Effector memory CD8-positive, alpha-beta T cell (primary cell): ENCODE measurements at regions not wholly inside any gene's neighbourhood (a gene's known extent, or its start where the extent isn't known, plus 50 kb on each side); places are given as distances from the start of the nearest gene placed in this dataset.

Source experiments
- ATAC-seq: fragments of 150-1000 bp; cut with Tn5 transposase; replicated peaks from 2 replicates; pipeline ENCODE4 v1.10.0; 2021; ENCODE audit warnings: mild to moderate bottlenecking, moderate library complexity
- DNase-seq, 3 experiments: peaks; one replicate each; pipeline ENCODE4 v3.0.0; 2021
- H3K27ac Mint-ChIP-seq, 2 donors: one replicate each; pipeline ENCODE4 v1.8.0; 2022; ENCODE audit warnings: mild to moderate bottlenecking in 2 of 2, mixed read lengths in 2 of 2, moderate library complexity in 2 of 2
- H3K27me3 Mint-ChIP-seq, 2 donors: one replicate each; pipeline ENCODE4 v1.8.0; 2022; ENCODE audit warnings: mixed read lengths in 2 of 2
- H3K36me3 Mint-ChIP-seq: one replicate; pipeline ENCODE4 v1.8.0; 2022; ENCODE audit warnings: mild to moderate bottlenecking, moderate library complexity, mixed read lengths; ENCODE audit not compliant: insufficient read depth
- H3K4me1 Mint-ChIP-seq, 2 donors: one replicate each; pipeline ENCODE4 v1.8.0; 2022; ENCODE audit warnings: low read depth in 2 of 2, mixed read lengths in 2 of 2
- H3K4me3 Mint-ChIP-seq, 2 donors: one replicate each; pipeline ENCODE4 v1.8.0; 2022; ENCODE audit warnings: mild to moderate bottlenecking in 2 of 2, mixed read lengths in 2 of 2, moderate library complexity in 2 of 2
- H3K9me3 Mint-ChIP-seq, 2 donors: one replicate each; pipeline ENCODE4 v1.8.0; 2022; ENCODE audit warnings: mixed read lengths in 2 of 2

DNA sequence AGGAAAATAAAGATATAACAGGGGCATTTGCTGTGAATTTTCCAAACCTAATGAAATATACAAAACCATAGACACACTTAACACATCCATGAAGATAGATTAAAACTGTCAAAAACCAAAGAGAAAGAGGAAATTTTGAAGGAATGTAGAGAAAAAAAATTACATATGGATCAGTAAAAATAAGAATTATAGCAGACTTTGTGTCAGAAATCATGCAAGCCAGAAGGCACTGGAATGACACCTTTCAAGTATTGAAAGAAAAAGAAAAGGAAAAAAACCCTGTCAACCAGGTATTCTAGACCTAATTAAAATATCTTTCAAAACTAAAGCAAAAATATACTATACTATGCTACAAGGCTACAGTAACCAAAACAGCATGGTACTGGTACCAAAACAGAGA is 125.8 kb upstream of the PALMD start:
- Mint-ChIP-seq H3K27me3 (peaks cover 0 to 7% of the 10 kb centered on the region in 2 donors), H3K4me3 (no peak overlapping the region), H3K4me1 (no peaks in the 10 kb centered on the region), H3K9me3 (no peaks in the 10 kb centered on the region), H3K27ac (no peak overlapping the region), H3K36me3 (no peaks in the 10 kb centered on the region)
- DNase-seq = no peak
- ATAC-seq = no peak

DNA sequence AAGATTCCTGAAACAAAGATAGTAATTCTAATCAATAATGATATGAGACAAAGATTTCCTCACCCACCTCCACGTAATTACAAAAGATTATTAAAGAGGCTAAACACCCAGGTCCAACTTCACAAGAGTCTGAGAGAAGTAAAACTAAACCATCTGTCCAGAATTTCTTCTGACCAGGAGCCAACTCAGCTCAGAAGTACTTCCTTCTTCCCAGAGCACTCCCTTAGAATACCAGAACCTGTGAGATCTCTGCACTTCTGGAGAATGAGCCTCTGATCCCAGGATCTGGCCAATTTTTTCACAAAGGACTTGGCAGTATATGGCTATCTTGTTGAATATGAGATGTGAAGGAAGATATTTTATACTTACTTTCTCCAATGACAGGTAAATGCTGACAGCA is 120.6 kb upstream of the PALMD start:
- no peak for ATAC-seq
- no peak for DNase-seq
- H3K27ac Mint-ChIP-seq = no peak overlapping the region

DNA sequence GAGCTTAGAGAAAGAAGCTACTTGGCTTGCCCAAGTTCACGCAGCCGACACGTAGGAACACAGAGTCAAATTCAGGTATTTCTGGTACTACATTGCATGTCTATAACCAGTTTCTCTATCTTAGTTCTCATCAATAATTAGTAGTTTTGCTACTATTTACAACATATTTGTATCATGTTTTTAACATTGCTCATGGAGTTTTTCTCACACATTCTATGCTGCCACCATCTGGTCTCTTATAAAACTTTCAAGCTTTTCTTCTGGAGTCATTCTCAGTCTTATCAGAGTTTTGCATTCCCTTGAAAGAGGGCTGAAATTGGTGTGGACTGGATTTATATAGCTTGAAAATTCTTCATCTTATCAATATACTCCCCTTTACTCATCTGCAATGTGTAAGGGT is 118.8 kb upstream of the PALMD start:
- no peak for DNase-seq
- Mint-ChIP-seq H3K36me3 (no peaks in the 10 kb centered on the region), H3K27me3 (peaks cover 6 to 7% of the 10 kb centered on the region in 2 donors), H3K4me3 (no peak overlapping the region), H3K9me3 (no peaks in the 10 kb centered on the region), H3K4me1 (no peaks in the 10 kb centered on the region), H3K27ac (no peak overlapping the region)
- ATAC-seq = no peak

More for the DNA sequence above, 120.6 kb upstream of the PALMD start:
- Mint-ChIP-seq H3K4me1 (no peaks in the 10 kb centered on the region), H3K4me3 (no peak overlapping the region), H3K36me3 (no peaks in the 10 kb centered on the region), H3K27me3 (peaks cover 6 to 7% of the 10 kb centered on the region in 2 donors), H3K9me3 (no peaks in the 10 kb centered on the region)

DNA sequence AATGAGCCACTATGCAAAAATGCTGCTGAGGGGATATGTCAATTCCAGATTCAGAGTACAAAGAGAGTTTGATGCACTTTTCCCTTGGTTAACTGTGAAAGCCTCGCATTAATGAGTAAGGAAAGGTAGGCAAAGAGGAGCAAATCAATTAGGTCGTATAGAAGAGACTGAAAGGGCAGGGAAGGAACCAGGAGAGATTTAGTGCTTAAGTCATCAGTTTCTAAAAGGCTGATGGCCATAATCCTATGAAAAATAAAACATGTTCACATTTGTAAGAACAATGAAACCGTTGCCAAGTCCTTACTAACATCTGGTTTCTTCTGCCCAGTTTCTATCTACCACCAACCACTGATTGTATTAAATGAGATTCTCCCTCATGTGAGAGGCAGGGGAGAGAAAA is 118.4 kb upstream of the PALMD start:
- DNase-seq (no peak), ATAC-seq (no peak)
- H3K36me3 Mint-ChIP-seq = no peaks in the 10 kb centered on the region
- H3K4me3 Mint-ChIP-seq = no peak overlapping the region
- no peaks in the 10 kb centered on the region for H3K9me3 Mint-ChIP-seq
- H3K27me3 Mint-ChIP-seq = peaks cover 6 to 7% of the 10 kb centered on the region in 2 donors
- H3K27ac Mint-ChIP-seq = no peak overlapping the region
- no peaks in the 10 kb centered on the region for H3K4me1 Mint-ChIP-seq

DNA sequence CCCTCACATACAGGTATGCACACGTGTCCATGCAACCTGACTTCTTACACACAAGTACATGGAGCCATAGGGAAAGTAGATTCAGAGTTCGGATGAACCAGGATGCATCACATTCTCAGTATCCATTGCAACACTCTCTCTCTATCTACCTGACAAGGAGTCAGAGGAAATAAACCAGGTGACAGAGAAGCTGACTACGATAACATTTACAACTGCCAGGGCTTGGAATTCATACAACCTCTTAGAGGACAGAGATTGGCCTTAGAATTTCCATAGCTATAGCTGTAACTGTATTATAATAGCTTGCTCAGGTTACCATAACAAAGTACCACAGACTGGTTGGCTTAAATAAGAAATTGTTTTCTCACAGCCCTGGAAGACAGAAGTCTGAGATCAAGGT is 116.9 kb upstream of the PALMD start:
- ATAC-seq (no peak), DNase-seq (no peak)
- no peaks in the 10 kb centered on the region for H3K36me3 Mint-ChIP-seq
- no peak overlapping the region for H3K27ac Mint-ChIP-seq
- H3K4me1 Mint-ChIP-seq = no peaks in the 10 kb centered on the region
- peaks cover 6 to 7% of the 10 kb centered on the region in 2 donors for H3K27me3 Mint-ChIP-seq
- H3K9me3 Mint-ChIP-seq = no peaks in the 10 kb centered on the region
- no peak overlapping the region for H3K4me3 Mint-ChIP-seq

DNA sequence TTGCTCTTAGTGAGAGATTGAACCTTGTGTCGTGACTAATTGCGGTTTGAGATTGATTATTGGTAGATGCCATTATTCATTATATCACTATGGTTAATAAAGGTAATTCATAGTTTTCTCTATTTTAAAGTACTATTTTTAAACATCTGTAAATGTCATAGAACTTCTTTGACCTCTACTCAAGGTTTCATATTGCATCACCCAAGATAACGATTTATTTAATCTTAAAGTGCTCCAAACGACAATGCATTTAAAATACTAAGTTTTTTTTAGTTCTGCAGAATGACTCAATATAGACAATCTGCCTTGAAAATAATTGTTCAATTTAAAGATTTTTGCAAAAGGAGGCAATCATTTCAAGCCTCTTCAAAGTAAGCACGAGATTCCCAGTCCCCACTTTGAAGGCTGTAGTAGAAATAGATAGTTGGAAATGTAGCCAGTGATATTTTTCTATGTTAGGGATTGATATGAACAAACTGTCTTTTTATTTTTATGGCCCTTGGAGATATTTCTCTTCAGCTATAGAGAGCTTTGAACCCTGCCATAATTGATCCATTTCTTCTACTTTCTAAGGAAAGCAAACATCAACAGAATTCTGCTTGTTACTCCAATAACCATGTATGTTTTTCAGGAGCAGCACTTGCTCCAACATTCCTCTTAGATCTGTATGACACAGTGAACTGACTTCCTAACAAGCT is 114.2 kb upstream of the PALMD start:
- Mint-ChIP-seq H3K27me3 (peaks cover 6 to 7% of the 10 kb centered on the region in 2 donors), H3K9me3 (no peaks in the 10 kb centered on the region), H3K27ac (no peak overlapping the region), H3K36me3 (no peaks in the 10 kb centered on the region), H3K4me3 (no peak overlapping the region), H3K4me1 (no peaks in the 10 kb centered on the region)
- DNase-seq (no peak), ATAC-seq (no peak)

DNA sequence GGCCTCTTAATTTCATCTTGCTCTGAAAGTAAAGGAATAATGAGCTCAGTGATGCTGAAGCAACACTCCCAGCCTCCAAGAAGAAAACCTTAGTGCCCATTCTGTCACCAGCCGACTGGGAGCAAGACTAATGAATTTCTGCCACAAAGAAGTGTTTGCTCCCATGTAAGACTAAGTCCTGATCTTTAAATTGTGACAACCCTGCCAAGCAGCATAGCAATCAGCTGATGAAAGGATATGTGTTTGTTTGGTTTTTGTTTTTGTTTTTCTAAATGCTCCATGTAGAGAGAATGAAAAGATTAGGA is 113.7 kb upstream of the PALMD start:
- no peaks in the 10 kb centered on the region for H3K36me3 Mint-ChIP-seq
- no peak overlapping the region for H3K27ac Mint-ChIP-seq
- H3K4me1 Mint-ChIP-seq = no peaks in the 10 kb centered on the region
- peaks cover 3 to 7% of the 10 kb centered on the region in 2 donors for H3K27me3 Mint-ChIP-seq
- no peak for DNase-seq
- no peaks in the 10 kb centered on the region for H3K9me3 Mint-ChIP-seq
- H3K4me3 Mint-ChIP-seq = no peak overlapping the region
- no peak for ATAC-seq

DNA sequence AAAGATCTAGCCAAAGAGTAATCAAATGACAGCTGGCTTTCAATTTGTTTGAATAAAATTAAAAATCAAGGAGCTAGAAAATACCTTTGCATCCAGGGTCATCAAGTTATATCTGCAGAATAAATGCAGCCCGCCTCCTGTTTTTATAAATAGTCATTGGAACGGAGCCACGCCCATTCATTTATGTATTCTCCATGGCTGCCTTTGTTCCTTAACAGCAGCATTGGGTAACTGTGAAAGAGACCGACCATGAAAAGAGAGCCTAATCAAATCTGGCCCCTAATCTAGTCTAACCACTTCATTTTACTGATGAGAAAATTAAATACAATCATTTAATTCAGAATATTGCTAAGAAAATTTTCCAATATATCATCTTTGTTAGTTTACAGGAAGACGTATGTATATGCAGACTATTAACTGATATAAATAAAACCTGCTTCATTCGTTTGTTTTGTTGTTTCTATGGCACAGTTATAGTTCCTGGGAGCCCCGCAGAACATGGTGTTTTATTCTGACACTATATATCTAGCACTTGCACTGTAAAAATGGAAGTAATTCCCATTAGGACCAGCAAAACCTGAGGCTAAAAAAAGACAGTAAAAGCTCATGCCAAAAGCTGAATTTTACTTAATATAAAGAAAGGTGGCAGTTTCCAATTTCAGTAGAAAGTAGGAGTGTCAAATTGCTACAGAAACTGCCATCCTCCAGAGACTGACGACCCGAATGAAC is 111.8 kb upstream of the PALMD start:
- H3K27me3 Mint-ChIP-seq = peaks cover 0 to 3% of the 10 kb centered on the region in 2 donors
- no peaks in the 10 kb centered on the region for H3K36me3 Mint-ChIP-seq
- H3K27ac Mint-ChIP-seq = no peak overlapping the region
- no peaks in the 10 kb centered on the region for H3K4me1 Mint-ChIP-seq
- no peak overlapping the region for H3K4me3 Mint-ChIP-seq
- no peaks in the 10 kb centered on the region for H3K9me3 Mint-ChIP-seq
- DNase-seq (no peak), ATAC-seq (no peak)

DNA sequence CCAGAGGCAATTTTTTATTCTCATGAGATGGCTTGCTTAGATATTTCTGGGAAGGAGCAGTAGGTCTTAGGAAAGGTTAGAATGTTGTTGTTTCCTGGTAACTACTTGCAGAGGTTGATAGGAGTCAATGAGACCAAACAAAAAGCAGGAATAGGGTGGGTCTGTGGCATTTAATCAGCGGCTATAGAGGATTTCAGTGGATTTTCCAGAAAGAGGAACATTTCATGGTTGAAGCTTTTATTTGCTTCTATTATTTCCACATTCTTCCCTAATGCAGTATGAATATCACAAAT is 111.3 kb upstream of the PALMD start:
- Mint-ChIP-seq H3K36me3 (no peaks in the 10 kb centered on the region), H3K27me3 (no peaks in the 10 kb centered on the region), H3K9me3 (no peaks in the 10 kb centered on the region), H3K27ac (no peak overlapping the region), H3K4me3 (no peak overlapping the region), H3K4me1 (no peaks in the 10 kb centered on the region)
- no peak for ATAC-seq
- DNase-seq = no peak

DNA sequence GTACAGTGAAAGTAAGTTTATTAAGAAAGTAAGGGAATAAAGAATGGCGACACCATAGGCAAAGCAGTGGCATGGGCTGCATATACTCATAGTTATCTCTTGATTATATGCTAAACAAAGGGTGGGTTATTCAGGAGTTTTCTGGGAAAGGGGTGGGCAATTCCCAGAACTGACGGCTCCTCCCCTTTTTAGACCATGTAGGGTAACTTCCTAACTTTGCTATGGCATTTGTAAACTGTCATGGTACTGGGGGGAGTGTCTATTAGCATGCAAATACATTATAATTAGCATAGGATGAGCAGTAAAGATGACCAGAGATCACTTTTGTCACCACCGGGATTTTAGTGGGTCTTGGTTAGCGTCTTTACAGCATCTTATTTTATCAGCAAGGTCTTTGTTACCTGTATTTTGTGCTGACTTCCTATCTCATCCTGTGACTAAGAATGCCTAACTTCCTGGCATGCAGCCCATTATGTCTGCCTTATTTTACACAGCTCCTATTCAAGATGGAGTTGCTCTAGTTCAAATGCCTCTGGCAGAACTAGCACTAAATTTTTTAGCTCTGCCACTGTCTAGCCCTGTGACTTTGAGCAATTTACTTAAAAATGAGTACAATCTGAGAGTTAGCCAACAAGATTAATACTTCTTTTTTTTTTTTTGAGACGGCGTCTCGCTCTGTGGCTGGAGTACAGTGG is 110.3 kb upstream of the PALMD start:
- no peaks in the 10 kb centered on the region for H3K4me1 Mint-ChIP-seq
- DNase-seq (no peak), ATAC-seq (no peak)
- H3K9me3 Mint-ChIP-seq = no peaks in the 10 kb centered on the region
- no peaks in the 10 kb centered on the region for H3K36me3 Mint-ChIP-seq
- H3K27me3 Mint-ChIP-seq = no peaks in the 10 kb centered on the region
- no peak overlapping the region for H3K27ac Mint-ChIP-seq
- H3K4me3 Mint-ChIP-seq = no peak overlapping the region

DNA sequence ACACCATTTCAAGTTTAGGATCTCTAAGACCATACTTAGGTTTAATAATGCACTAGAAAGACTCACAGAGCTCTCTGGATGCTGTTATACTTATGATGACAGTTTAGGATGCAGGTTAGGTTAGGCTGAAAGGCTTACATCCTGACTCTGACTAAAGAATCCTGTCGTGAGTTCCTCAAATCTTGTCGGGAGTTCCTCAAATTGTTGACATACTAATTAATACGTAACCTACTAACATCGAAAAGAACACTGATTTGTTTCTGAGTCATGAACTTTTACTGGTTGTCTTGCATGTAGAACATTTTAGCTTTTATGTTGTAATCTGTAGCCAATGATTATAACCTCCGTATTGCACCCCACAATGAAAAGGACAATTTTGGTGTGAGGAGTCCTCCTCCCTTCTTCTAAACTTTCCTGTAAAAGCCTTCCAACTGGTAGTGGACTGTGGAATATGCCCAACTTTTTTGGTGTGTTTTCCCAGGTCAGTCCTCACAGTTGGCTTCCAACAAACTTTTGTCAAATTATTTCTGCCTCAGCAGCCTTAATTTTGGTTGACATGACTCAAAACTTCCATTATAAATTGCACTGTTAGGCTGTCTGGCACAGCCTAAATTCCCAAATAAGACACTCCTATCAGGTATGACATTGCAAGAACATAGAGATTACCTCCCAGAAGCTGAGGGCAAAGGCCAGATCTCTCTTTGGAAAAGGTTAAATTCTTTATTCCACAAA is 107.9 kb upstream of the PALMD start:
- no peak overlapping the region for H3K4me3 Mint-ChIP-seq
- H3K9me3 Mint-ChIP-seq = no peaks in the 10 kb centered on the region
- H3K27ac Mint-ChIP-seq = no peak overlapping the region
- H3K36me3 Mint-ChIP-seq = no peaks in the 10 kb centered on the region
- H3K27me3 Mint-ChIP-seq = no peaks in the 10 kb centered on the region
- H3K4me1 Mint-ChIP-seq = no peaks in the 10 kb centered on the region
- DNase-seq = no peak
- no peak for ATAC-seq

DNA sequence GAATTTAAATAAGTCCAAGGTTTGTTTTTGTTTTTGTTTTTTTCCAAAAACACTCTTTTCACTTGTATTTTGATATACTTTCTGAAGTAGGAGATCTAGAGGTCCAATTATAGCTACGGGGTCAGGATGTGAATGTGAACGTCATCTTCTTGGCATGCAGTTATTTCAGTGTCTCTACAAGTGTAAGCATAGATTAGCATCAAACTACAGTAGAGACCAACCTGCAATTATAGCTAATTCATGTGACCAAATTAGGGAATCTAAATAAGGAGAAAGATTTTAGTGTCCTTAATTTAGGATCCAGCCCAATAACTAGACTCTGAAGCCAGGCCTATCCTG is 107.3 kb upstream of the PALMD start:
- DNase-seq (no peak), ATAC-seq (no peak)
- H3K27ac Mint-ChIP-seq = no peak overlapping the region
- H3K4me1 Mint-ChIP-seq = no peaks in the 10 kb centered on the region
- H3K9me3 Mint-ChIP-seq = no peaks in the 10 kb centered on the region
- no peak overlapping the region for H3K4me3 Mint-ChIP-seq
- no peaks in the 10 kb centered on the region for H3K36me3 Mint-ChIP-seq
- H3K27me3 Mint-ChIP-seq = no peaks in the 10 kb centered on the region

DNA sequence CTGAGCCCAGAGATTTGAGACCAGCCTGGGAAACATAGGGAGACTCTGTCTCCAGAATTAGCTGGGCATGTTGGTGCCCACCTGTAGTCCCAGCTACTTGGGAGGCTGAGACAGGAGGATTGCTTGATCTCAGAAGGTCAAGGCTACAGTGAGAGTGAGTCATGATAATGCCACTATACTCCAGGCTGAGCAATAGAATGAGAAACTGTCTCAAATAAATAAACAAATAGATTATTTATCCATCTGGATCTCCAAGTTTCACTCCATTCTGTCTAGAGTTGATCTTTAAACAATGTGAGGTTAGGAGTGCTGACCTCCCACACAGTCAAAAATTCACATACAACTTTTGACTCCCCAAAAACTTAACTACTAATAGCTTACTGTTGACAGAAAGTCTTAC is 106.8 kb upstream of the PALMD start:
- Mint-ChIP-seq H3K4me3 (no peak overlapping the region), H3K27ac (no peak overlapping the region), H3K36me3 (no peaks in the 10 kb centered on the region), H3K4me1 (no peaks in the 10 kb centered on the region), H3K27me3 (no peaks in the 10 kb centered on the region), H3K9me3 (no peaks in the 10 kb centered on the region)
- no peak for DNase-seq
- no peak for ATAC-seq

DNA sequence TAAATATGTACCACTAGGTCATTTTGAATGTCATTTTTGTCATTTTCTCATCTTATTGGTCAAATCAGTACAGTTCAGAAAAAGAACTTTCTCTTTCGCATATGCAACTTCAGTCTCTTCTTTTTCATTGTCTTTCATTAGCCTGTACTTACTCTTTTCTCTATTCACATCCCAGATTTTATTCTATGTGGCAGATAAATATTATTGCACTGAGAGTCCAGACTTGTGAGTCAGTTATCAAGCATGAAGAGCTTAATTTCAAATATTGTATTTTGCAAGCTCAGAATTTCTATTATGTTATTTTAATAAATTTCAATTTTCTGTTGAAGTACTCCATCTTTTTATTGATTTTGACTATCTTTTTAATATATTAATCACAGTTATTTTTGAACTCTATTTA is 105.2 kb upstream of the PALMD start:
- Mint-ChIP-seq H3K4me3 (no peak overlapping the region), H3K4me1 (no peaks in the 10 kb centered on the region), H3K36me3 (no peaks in the 10 kb centered on the region), H3K27me3 (peaks cover 0 to 9% of the 10 kb centered on the region in 2 donors), H3K27ac (no peak overlapping the region), H3K9me3 (no peaks in the 10 kb centered on the region)
- ATAC-seq = no peak
- no peak for DNase-seq
